NCI-H146 treated with DMSO at 0.1 percent for 48 hours (cell line): ENCODE measurements at regions not wholly inside any gene's neighbourhood (a gene's known extent, or its start where the extent isn't known, plus 50 kb on each side); places are given as distances from the start of the nearest gene placed in this dataset.
"Not testable (repeated sequence)": the region's sequence is repeated elsewhere in the genome, so short reads cannot be mapped to it uniquely, and the experiment has no call there.

Source experiments
- DNase-seq: peaks from one replicate; lab custom pipeline; 2025; ENCODE audit not compliant: unreplicated experiment; lab: John Stamatoyannopoulos, UW

DNA sequence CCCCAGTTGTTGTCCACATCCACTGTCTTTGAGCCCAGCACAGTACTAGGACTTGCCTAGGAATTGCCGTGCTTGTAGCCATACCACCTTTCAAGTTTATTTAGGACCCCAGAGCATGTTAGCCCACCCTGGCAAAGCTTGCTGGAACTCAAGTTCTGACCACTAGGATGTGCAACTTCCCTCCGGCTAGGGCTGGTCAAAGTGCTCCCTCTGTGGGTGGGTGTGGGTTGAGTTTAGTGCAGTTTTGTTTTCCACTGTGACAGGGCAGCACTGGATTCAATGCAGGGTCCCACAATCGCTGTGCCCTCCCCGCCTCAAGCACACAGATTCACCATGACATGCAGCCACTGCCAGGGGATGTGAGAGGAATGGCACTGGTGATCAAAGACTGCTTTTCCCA is 96.0 kb downstream of the RASGEF1B start:
- DNase-seq = no peak

DNA sequence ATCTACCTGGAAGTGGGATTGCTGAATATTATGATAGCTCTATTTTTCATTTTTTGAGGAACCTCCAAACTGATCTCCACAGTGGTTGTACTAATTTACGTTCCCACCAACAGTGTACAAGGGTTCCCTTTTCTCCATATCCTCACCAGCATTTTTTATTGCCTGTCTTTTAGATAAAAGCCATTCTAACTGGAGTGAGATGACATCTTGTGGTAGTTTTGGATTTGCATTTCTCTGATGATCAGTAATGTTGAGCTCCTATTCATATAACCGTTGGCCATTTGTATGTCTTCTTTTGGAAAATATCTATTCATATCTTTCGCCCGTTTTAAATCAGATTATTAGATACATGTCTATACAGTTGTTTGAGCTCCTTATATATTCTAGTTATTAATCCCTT is 101.8 kb downstream of the RASGEF1B start:
- DNase-seq = no peak

DNA sequence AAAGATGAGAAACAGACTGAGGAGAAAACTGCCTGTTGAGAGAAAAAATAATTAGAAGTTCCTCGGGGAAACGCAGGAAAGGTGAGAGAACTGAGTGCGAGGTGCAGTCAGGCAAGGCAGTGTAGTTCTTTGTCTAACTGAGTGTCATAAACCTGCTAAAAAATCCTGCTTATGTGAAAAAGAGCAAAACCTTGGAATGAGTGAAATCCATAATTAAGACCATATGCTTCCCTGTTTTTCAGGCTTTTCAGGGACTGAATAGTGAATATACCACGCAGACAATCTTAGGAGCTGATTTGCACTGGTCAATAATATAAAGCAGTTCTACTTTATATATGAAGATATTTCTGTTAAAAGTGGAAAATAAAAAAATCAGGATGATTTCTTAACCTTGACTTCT is 104.9 kb downstream of the RASGEF1B start:
- DNase-seq = no peak

DNA sequence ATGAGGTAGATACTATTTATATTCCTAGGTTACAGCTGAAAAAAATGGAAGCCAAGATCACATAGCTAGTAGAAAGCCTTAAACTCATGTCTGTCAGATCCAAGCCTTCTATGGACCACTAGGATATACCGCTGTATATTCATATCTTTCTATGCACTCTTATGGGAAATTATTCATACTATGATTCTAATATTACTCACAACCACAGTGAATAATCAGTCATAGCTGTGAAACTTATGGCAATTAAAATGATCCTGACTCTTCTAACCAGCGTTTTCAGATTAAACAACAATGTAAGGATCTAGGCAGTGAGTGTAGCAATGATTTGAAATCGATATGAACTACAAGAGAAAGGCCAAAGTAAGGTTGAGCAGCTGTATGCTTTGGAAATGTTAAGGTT is 111.0 kb downstream of the RASGEF1B start:
- no peak for DNase-seq

DNA sequence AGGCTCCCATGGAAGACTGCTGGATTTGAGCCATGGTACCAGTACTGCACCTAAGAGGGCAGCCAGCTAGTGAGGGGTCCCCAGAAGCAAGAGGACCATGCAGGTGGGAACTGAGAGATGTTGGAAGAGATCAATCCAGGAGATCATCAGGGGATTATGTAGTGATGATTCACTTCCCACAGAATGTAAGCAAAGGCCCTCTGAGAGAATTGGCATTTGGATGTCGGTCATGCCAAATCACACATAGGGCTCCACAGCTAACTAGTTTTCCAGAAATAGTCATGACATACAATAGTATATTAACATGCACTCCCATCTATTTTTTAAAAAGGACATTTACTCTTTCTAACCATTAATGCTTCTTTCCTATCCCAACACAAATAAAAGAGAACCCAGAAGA is 112.5 kb downstream of the RASGEF1B start:
- no peak for DNase-seq

DNA sequence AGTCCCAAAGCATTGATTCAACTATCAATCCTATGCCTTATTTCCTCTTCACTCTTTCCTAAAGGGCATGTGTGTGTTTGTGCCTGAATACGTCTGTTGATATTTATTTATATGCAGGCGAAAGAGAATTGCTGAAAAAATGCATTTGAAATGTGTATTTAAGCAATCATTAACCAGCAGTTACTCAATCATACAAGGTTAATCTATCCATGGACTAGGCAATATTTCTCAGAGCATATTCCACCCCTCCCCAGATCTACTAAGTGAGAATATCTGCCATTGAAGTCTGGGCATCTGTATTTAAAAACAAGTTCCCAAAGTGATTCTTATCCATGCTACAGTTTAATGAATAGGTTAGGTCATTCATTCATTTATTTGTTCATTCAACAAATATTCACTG is 113.6 kb downstream of the RASGEF1B start:
- no peak for DNase-seq

DNA sequence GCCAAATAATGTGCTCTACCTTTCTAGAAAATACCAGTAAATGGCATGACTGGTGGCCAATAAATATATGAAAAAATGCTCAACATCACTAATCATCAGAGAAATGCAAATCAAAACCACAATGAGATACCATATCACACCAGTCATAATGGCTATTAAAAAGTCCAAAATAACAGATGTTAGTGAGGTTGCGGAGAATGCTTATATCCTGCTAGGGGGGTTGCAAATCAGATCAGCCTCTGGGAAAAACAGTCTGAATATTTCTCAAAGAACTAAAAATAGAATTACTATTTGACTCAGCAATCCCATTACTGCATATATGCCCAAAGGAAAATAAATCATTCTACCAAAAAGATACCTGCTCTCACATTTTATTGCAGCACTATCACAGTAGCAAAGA is 115.1 kb downstream of the RASGEF1B start:
- DNase-seq = no peak

DNA sequence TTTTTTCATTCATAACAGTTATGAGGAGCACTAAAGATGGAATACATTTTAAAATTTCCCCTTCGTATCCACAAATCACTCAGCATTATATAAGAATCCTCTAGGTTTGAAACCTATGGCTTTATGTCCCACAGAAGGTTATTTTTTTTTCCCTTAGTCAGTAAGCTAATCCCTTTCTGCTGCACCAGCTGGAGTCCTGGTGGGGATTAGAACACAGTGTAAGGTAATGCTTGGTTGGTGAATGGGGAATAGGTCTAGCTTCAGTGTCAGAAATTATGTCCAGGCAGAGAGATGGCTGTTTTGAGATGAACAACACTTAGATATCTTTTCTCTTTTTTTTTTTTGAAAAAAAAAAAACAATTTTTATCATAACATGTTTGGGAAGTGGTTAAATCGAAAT is 116.6 kb downstream of the RASGEF1B start:
- no peak for DNase-seq

DNA sequence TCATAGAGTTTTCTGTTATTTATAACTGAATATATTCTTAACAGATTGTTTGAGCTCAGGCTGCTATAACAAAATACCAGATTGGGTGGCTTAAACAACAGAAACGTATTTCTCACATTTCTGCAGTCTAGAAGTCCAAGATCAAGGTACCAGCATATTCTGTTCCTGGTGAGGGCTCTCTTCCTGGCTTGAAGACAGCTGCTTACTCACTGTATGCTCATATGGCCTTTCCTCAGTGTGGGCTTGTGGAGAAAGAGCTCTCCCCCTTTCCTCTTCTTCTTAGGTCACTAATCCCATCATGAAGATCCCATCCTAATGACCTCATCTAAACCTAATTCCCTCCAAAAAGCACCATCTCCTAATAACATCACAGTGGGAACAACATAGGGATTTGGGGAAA is 117.8 kb downstream of the RASGEF1B start:
- no peak for DNase-seq

DNA sequence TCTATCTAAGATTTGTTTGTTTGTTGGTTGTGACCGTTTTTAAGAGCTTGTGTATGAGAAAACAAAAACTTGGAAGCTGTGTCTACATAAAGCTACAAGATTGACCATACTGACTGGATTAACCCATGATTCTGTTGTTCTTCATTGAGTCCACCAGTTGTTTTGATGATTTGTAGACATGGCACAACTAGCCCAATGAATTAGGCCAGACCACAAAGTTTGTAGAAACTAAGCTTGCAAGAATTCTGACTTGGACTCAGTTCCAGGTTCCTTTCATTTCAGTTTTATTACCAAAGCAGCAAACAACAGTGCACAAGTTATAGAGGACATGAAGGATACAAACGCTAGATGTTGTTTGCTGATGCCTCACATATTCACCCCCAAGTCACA is 119.3 kb downstream of the RASGEF1B start:
- no peak for DNase-seq

DNA sequence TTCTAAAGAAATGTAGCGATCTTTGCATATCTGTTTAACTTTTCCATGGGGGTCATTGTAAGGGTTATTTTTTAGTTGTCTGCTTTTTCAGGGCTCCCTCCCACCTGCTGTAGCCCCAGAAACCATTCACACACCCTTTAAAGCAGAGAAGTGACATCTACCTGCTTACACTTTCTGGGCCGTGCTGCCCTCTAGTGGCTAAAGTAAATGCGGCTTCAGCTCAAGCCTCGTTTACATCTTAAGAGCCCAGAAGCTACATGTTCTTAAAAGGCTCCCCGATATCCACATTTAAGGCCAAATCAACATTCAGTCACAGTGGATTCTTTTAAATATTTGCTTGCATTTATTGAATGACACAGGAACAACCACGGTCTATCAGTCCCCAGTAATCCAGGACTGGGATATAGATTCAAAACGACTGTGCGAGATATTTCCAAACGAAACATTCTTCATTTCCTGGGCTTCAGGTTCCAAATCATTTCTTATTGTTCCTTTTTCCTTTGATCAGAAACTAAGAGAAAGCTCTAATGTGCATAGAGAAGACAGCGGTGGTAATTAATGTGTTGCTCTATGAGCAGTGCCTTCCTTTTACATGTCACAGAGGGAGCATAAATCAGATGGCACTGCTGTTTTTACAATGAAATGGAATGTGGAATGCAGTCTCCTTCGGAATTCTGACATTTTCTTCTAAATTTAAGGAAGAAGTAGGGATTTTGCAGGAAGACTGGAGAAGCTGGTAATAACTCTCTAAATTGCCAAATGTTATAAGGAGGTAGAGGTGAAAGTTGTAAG is 119.9 kb downstream of the RASGEF1B start:
- DNase-seq = peak; percentile 47

DNA sequence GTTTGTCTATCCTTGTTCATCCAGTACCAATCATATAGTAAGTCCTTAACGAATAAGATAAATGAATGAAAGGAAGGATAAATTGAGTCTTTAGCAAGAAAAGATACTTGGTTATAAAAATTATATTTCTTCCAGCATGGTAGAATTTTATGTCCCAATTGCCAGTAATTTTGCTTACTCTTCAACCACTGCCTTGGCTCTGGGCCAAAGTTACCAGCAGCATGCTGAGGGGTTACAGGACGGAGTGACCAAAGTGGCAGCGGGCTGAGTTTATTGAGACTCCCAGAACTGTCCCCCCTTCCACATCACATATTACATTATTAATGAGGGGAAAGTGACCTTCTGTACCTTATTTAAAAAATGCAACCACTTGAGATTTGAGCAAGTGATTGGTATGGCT is 121.7 kb downstream of the RASGEF1B start:
- no peak for DNase-seq

DNA sequence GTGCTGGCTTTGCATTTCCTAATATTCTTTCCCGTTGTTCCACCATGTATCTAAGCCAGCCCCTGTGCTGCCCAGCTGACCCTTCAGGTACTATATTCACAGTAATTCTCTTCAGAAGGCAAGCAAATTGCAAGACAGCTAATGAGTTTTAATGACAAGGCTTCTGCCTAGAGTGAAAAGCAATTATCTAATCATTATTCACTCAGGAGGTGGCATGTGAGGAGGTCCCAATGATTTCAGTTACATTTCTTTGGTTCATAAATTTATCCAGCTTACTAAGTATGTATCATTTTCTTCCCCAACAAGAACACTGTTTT is 123.0 kb downstream of the RASGEF1B start:
- peak; percentile 19 for DNase-seq

DNA sequence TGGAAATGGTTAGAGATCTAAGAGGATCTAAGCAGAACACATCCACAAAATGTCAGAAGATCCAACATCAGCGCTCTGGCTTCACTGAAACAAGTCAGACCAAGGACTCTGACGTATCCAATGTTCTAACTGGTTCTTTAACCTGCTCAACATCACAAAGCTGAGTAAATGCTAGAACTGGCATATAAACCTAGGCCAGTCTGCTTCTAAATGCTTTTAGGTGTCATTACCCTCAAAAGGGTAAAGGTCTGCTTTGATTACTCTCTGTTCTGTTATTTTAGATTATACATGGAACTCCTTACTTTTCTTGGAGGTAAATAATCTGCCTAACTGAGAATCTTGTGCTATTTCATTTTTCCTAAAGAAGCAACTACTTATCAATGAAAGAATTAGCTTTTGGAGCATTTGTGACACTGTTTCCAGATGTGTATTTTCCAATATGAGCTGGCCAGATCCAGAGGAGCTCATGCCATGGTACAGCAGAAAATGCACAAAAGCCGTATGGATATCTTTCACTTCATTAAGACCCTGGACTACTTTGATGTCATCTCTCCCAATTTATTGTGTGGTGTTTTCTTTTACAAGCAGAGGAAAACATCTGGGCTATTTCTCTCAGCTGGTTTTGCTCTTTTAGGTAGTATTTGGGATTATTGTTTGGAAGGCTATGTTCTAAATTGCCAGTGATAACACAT is 123.5 kb downstream of the RASGEF1B start:
- DNase-seq = no peak

DNA sequence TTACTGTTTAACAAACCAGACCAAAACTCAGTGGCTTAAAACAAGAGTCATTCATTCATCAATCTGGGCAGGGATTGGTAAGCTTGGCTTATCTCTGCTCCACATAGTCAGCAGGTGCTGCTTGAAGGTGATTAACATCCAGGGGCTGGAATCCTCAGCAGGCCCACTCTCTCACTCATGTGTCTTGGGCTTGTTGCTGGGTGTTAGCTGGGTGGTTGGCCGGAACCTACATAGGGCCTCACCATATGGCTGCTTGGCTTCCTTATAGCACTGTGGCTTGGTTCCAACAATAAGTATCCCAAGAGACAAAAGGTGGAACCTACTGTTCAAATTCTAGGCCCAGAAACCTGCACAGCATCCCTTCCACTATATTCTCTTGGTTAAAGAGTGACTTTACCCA is 125.0 kb downstream of the RASGEF1B start:
- no peak for DNase-seq

DNA sequence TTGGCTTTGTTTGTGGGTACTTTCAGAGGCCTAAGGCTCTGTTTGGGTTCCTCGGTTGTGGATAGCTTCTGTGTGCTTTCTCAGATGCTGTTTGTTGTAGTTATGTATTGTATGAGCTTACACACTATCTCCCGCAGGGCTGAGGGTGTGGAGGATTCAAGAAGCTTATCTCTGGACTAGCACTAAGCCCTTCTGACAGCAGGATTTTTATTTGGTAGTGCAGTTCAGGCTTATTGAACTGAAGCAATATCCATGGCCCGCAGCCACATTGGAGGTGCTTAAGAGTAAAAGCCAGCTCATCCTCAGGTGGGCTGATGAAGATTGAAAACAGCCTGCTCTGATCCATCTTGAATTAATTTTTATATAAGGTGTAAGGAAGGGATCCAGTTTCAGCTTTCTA is 128.2 kb downstream of the RASGEF1B start:
- DNase-seq = no peak

DNA sequence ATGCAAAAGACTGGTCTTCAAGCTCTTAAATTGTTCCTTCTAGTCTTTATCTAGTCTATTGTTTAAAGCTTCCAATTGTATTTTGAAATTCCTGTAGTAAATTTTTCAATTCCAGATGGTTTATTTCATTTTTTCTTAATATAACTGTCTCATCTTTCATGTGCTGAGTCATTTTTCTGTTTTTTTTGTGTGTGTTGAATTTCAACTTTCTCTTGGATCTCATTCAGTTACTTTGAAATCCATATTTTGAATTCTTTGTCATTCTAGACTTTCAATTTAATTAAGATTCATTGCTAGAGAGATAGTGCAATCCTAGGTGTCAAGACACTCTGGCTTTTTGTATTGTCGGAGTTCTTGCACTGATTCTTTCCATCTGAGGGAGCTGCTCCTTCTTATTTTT is 128.0 kb upstream of the PRKG2 start:
- DNase-seq = no peak

DNA sequence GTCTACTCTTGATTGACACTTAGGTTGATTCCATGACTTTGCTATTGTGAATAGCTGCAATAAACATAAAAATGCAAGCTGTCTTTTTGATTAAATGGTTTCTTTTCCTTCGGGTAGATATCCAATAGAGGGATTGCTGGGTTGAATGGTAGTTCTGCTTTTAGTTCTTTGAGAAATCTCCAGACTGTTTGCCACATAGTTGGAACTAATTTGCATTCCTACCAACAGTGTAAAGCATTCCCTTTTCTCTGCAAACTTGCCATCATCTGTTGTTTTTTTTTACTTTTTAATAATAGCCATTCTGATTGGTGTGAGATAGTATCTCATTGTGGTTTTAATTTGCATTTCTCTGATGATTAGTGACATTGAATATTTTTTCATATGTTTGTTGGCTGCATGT is 122.2 kb upstream of the PRKG2 start:
- no peak for DNase-seq

DNA sequence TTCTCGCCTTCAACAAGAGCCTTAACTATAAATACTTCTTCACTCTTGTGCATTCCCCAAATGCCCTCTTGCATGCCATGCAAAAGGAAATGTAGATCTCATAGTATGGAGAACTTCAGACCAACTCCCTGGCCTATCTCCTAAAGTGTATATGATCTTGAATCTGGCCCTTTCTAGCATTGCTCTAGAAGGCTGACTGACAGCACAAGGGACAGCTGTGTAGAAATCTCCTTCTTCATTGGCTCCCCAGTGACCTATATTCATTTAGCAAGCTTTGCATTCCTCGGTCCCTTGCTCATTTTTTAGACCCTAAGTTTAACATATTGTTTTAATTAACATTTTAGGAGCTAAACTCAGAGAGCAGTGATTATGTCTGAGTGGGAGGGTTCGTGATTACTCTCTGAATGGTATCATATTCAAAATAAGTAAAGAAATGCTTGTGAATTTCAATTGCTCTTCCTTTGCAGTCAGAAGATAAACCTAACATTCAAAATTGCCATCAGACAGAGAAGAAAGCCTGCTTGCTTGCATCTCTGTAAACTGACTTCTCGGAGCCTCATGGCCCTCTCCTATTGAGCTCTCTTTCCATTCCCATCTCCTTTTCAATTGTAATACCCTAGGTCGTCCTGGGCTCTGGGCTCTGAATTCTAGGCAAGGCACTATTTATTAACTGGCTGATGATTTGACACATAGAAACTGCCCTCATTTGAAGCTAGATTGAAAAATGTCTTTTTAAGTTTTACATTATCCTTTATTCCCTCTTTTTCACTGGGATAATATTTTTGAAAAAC is 120.3 kb upstream of the PRKG2 start:
- no peak for DNase-seq

DNA sequence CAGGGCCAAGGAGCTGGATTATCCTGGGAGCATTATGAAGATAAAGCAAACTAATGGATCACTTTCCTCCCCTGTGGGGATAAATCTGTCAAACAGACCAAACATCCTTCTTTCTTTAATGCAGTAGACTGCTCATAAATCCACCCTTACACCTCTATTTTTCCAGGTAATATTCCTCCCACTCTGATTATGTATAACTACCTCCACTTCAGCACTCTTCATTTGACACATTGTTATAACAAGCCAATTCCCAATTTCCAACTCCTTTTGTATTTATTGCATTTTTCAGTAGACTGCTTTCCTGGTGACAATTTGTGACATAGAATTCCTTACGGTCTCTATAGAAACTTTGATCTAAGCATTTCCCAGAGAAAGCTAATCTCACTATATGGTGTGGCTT is 115.0 kb upstream of the PRKG2 start:
- DNase-seq = no peak

DNA sequence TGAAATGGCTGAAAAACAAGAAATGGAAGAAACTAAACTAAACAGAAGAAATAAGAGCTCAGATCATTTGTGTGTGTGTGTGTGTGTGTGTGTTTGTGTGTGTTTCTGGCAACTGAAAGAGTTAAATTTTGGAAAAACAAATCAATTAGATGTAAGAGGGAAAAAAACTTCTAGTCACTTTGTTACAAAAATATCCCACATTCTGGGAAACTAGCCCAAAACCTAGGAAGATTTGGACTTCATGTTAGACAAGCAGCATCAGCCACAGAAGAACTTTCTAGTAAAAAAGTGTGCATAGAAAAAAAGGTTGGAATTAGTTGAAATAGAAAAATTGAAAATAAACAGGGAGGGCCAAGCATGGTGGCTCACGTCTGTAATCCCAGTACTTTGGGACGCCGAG is 111.6 kb upstream of the PRKG2 start:
- DNase-seq = no peak

DNA sequence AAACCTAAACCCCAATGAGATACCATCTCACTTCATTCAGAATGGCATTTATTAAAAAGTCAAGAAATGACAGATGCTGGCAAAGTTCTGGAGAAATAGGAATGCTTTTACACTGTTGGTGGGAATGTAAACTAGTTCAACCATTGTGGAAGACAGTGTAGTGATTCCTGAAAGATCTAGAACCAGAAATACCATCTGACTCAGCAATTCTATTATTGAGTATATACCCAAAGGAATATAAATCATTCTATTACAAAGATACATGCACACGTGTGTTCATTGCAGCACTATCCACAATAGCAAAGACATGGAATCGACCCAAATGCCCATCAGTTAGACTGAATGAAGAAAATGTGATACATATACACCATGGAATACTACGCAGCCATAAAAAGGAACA is 109.6 kb upstream of the PRKG2 start:
- DNase-seq = not testable (repeated sequence)
